ENCODE measurements at regions not wholly inside any gene's neighbourhood (a gene's known extent, or its start where the extent isn't known, plus 50 kb on each side); places are given as distances from the start of the nearest gene placed in this dataset.

GRCh38 chr17:77453613-77454241 is 313.0 kb downstream of the SEC14L1 start:
- ATAC-seq (ENCODE audit: low read depth) = peak; percentile 5; the same call in 1 of the 3 replicates
- Histone ChIP-seq H3K36me3 (ENCODE audit: low read depth) (peaks cover 16% of the 10 kb centered on the region), H3K4me3 (ENCODE audit: severe bottlenecking) (no peak overlapping the region), H3K27me3 (ENCODE audit: insufficient read depth, poor library complexity, severe bottlenecking) (no peaks in the 10 kb centered on the region), H3K9me3 (ENCODE audit: severe bottlenecking) (no peaks in the 10 kb centered on the region), H3K27ac (ENCODE audit: poor library complexity, severe bottlenecking) (peak overlapping the region; percentile 88), H3K4me1 (ENCODE audit: insufficient read depth, poor library complexity, severe bottlenecking) (peaks cover 62% of the 10 kb centered on the region)
- no peak for DNase-seq (ENCODE audit: low spot score)
- no peak for TF ChIP-seq CTCF (IDR thresholded peaks at IDR 0.05; ENCODE audit: poor library complexity, severe bottlenecking)

DNA sequence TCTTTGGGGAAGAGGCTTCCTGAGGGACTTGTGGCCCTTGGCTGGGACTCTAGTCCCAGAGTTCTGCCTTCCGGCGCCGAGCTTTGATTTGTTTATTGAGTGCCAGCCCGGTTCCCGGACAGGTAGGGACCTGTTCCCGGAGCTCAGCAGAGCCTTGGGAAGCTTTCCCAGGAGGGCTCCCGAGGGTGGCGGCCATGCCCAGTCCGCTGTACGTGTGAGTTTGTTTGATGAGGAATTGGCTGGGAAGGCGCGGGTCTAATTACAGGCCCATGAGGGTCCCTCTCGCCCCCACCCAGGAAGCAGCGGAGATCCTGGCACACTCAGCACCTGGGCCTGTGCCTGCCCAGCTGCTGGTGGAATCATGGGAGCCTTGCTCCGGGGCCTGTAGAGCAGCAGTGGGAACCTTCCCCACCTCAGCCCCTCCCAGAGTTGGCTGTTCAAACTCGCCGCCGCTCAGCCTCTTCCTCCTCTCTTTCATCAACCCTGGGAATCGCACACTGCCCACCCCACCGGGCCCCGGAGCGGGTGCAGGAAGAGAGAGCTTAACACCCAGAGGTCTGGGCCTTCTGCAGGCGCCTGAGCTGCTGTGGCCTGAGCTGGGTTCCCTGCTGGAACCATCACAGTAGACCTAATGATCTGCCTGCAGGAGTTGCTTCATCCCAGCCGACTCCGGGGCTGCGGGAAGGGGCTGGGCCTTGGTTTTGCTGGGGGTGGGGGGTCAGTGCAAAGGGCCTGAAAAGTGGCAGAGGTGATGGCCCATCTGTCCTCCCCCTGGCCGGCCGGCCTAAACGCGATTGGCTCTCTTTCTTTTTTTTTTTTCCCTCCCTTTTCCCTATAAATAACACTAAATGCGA is 313.7 kb downstream of the SEC14L1 start:
- ATAC-seq (ENCODE audit: low read depth) = peak; percentile 49
- no peak for TF ChIP-seq CTCF (IDR thresholded peaks at IDR 0.05; ENCODE audit: poor library complexity, severe bottlenecking)
- Histone ChIP-seq H3K36me3 (ENCODE audit: low read depth) (peaks cover 16% of the 10 kb centered on the region), H3K4me3 (ENCODE audit: severe bottlenecking) (peak overlapping the region; percentile 3), H3K4me1 (ENCODE audit: insufficient read depth, poor library complexity, severe bottlenecking) (peaks cover 57% of the 10 kb centered on the region), H3K9me3 (ENCODE audit: severe bottlenecking) (no peaks in the 10 kb centered on the region), H3K27ac (ENCODE audit: poor library complexity, severe bottlenecking) (peak overlapping the region; percentile 88), H3K27me3 (ENCODE audit: insufficient read depth, poor library complexity, severe bottlenecking) (no peaks in the 10 kb centered on the region)
- no peak for DNase-seq (ENCODE audit: low spot score)

GRCh38 chr17:77455111-77455890 is 314.5 kb downstream of the SEC14L1 start:
- Histone ChIP-seq H3K4me3 (ENCODE audit: severe bottlenecking) (no peak overlapping the region), H3K36me3 (ENCODE audit: low read depth) (peaks cover 16% of the 10 kb centered on the region), H3K4me1 (ENCODE audit: insufficient read depth, poor library complexity, severe bottlenecking) (peaks cover 48% of the 10 kb centered on the region), H3K27ac (ENCODE audit: poor library complexity, severe bottlenecking) (peak overlapping the region; percentile 88), H3K27me3 (ENCODE audit: insufficient read depth, poor library complexity, severe bottlenecking) (no peaks in the 10 kb centered on the region), H3K9me3 (ENCODE audit: severe bottlenecking) (no peaks in the 10 kb centered on the region)
- DNase-seq (ENCODE audit: low spot score) (no peak), ATAC-seq (ENCODE audit: low read depth) (no peak)
- no peak for TF ChIP-seq CTCF (IDR thresholded peaks at IDR 0.05; ENCODE audit: poor library complexity, severe bottlenecking)

DNA sequence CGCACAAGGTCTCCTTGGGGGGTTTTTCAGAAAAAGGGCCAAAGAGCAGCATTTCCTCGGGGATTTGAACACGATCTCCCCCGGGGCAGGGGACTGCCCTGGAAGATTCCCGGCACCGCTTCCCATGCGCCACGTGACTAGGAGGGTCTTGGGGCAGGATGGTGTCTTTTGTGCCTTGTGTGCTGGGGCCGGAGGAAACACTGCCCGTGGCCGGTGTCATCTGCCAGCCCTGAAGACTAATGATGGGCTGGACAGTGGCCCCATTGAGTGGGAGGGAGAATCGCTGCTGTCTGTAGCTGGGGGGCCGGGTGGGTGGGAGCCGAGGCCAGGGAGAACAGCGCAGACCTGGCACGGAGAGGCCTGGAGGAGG is 315.1 kb downstream of the SEC14L1 start:
- no peaks in the 10 kb centered on the region for H3K27me3 ChIP-seq (ENCODE audit: insufficient read depth, poor library complexity, severe bottlenecking)
- ATAC-seq (ENCODE audit: low read depth) (no peak), DNase-seq (ENCODE audit: low spot score) (no peak)
- no peak overlapping the region for H3K27ac ChIP-seq (ENCODE audit: poor library complexity, severe bottlenecking)
- H3K4me3 ChIP-seq (ENCODE audit: severe bottlenecking) = no peak overlapping the region
- TF ChIP-seq CTCF (IDR thresholded peaks at IDR 0.05; ENCODE audit: poor library complexity, severe bottlenecking) = no peak
- H3K9me3 ChIP-seq (ENCODE audit: severe bottlenecking) = no peaks in the 10 kb centered on the region
- H3K4me1 ChIP-seq (ENCODE audit: insufficient read depth, poor library complexity, severe bottlenecking) = peaks cover 43% of the 10 kb centered on the region
- peaks cover 16% of the 10 kb centered on the region for H3K36me3 ChIP-seq (ENCODE audit: low read depth)

All from RWPE2 (cell line).